NK-92 treated with Interleukin-12 subunit alpha and Interleukin-12 subunit beta, amount 100 ng/mL, for 24 hours (cell line): ENCODE measurements at regions not wholly inside any gene's neighbourhood (a gene's known extent, or its start where the extent isn't known, plus 50 kb on each side); places are given as distances from the start of the nearest gene placed in this dataset.
"Not testable (repeated sequence)": the region's sequence is repeated elsewhere in the genome, so short reads cannot be mapped to it uniquely, and the experiment has no call there.

Experiments used
- DNase-seq: peaks from one replicate; lab custom pipeline; 2025; lab: John Stamatoyannopoulos, UW

GRCh38 chr4:1572964-1573720 is 111.0 kb downstream of the FAM53A start:
- DNase-seq, result no peak

GRCh38 chr4:1572521-1572920 is 111.6 kb downstream of the FAM53A start:
- DNase-seq, result no peak

- no peak for DNase-seq
These were observed 112.1 kb downstream of the FAM53A start for GRCh38 chr4:1572010-1572385.

GRCh38 chr4:1571165-1572009 is 112.7 kb downstream of the FAM53A start:
- DNase-seq, result no peak

- DNase-seq, result no peak
These were observed 113.6 kb downstream of the FAM53A start for GRCh38 chr4:1570291-1571164.

- DNase-seq, result no peak
These were observed 114.5 kb downstream of the FAM53A start for GRCh38 chr4:1569461-1570151.

- no peak for DNase-seq
These were observed 115.2 kb downstream of the FAM53A start for GRCh38 chr4:1568855-1569460.

GRCh38 chr4:1567808-1568581 is 116.1 kb downstream of the FAM53A start:
- no peak for DNase-seq

GRCh38 chr4:1567519-1567807 is 116.7 kb downstream of the FAM53A start:
- no peak for DNase-seq

- DNase-seq, result no peak
These were observed 117.1 kb downstream of the FAM53A start for GRCh38 chr4:1566838-1567518.

- not testable (repeated sequence) for DNase-seq
These were observed 117.7 kb downstream of the FAM53A start for GRCh38 chr4:1566301-1566837.

GRCh38 chr4:1565598-1566295 is 118.4 kb downstream of the FAM53A start:
- no peak for DNase-seq

GRCh38 chr4:1564535-1565375 is 119.4 kb downstream of the FAM53A start:
- no peak for DNase-seq

- no peak for DNase-seq
These were observed 120.2 kb downstream of the FAM53A start for GRCh38 chr4:1563768-1564485.

- DNase-seq, result no peak
These were observed 120.9 kb downstream of the FAM53A start for GRCh38 chr4:1563241-1563640.

GRCh38 chr4:1562771-1563170 is 121.3 kb downstream of the FAM53A start:
- DNase-seq, result no peak

GRCh38 chr4:1562371-1562770 is 121.7 kb downstream of the FAM53A start:
- DNase-seq, result no peak
